HT1080 (cell line): ENCODE measurements at regions not wholly inside any gene's neighbourhood (a gene's known extent, or its start where the extent isn't known, plus 50 kb on each side); places are given as distances from the start of the nearest gene placed in this dataset.

ENCODE experiments used
- DNase-seq: peaks from one replicate; pipeline ENCODE4 v3.0.0-alpha.2; 2015; ENCODE audit warnings: low read depth

GRCh38 chrX:82912382-82912781, 595.7 kb upstream of the POU3F4 start:
- DNase-seq = no peak

DNA sequence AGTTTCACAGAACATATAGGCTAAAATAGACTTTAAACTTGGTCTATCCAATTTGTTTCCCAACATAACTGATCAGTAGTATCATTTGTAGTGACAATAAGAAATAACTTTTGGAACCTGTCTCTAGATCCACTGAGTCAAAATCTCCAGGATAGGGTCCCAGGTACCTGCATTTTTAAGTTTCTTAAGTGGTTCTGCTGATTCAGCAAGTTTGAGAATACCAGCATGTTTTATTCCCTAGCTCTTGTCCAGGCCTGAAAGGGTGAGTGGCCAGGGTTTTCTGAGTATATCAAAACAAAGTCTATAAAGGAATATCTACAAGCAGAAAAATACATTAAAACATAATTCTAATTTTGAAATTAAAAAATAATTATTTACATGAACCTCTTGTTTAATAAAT, 573.1 kb upstream of the POU3F4 start:
- no peak for DNase-seq

DNA sequence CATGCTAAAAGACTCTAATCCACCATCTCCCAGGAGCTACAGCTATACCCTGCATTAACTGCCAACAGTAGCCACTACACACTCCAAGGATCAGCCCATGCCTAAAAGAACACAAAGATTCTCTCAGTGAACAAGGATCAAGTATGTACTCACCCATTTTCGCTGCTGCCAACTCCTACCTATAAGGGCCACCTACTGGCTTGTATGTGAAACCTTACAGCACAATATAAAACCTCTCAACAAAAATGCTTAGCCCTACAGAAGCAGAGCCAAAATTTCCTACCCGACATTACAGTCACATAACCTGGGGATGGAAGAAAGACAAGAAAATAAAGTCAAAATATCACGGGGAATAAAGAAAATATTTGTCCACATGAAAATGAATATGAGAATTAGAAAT, 562.8 kb upstream of the POU3F4 start:
- peak; percentile 0 for DNase-seq

DNA sequence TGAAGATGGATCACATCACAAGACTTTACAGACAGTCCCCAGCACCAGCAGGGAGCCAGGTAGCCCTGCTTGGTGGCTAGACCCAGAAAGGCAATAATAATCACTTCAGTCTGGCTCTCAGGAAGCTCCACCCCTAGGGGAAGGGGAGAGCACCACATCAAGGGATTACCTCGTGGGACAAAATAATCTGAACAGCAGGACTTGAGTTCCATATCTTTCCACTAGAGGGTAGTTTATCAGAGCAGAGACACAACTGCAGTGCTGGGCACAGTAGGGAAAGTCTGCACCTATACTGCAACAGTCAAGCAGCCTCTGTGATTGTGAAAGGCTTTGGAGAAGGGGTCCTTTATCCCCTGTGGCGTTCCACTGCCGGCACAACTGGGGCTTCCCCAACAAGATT, 547.0 kb upstream of the POU3F4 start:
- DNase-seq = peak; percentile 3

- DNase-seq = no peak
Observed at GRCh38 chrX:82973646-82974045, 534.4 kb upstream of the POU3F4 start.

- no peak for DNase-seq
Observed at GRCh38 chrX:82998163-82998562, 509.9 kb upstream of the POU3F4 start.

DNA sequence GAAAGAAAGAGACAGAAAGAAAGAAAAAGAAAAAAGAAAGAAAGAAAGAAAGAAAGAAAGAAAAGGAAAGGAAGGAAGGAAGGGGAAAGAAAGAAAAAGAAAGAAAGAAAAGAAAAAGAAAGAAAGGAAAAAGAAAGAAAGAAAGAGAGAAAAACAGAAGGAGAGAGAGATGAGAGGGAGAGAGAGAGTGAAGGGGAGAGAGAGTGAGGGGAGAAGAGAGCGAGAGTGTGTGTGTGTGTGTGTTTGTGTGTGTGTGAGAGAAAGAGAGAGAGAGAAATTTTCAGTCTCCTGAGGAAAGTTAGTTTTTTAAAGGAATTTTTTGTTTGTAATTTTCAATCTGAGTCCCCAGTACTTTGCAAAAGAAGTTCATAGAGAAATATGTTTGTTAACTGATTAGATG, 504.1 kb upstream of the POU3F4 start:
- no peak for DNase-seq

DNA sequence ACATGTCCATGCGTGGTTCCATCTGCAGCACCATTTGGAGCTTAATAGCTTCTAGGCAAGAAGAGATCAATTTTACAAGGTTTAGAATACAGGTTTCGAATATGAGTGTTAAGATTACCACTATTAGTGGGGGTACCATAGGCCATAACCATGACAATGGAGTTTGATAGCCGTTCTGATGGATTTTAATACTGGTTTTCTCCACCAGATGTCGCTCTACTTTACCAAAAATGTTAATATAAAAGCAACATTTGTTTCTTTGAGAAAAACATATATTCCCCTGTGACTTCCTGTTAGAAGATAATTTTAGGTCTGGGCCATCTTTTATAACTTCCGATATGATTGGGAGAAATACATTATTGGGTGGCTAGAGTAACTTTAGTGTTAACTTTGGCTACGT, 499.7 kb upstream of the POU3F4 start:
- DNase-seq = peak; percentile 0

DNA sequence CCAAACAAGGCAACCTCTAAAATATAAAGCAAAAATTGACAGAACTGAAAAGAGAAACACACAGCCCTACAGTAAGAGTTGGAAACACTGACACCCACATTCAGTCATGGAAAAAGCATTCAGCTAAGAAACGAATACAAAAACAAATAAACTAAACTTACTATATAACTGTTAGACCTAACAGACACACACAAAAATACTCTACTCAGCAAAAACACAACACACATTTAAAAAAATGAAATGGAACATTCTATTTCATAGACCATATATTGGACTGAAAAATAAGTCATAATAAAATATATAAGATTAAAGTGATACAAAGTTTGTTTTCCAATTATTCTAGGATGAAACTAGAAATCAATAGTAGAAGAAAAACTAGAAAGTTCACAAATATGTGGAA, 488.8 kb upstream of the POU3F4 start:
- DNase-seq = no peak

DNA sequence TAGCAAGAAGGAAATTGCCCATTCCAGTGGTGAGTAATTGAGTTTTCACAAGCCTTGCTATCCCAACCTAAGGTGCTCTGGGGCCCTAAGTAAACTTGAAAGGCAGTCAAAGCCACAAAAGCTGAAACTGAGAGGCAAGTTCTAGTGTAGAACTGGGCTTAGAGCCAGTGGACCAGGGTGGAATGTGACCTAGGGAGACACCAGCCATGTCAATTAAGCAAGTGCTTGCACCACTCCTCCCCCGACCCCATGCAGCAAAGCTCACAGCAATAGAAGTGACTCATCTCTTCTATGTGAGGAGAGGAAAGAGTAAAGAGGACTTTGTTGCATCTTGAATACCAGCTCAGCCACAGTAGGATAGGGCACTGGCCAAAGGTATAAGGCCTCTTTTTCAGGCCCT, 486.1 kb upstream of the POU3F4 start:
- DNase-seq = peak; percentile 56
